ENCODE measurements at regions not wholly inside any gene's neighbourhood (a gene's known extent, or its start where the extent isn't known, plus 50 kb on each side); places are given as distances from the start of the nearest gene placed in this dataset.

- TF ChIP-seq CTCF (conservative IDR thresholded peaks at IDR 0.05; ENCODE audit: low read length) (no peak), EZH2phosphoT487 (IDR thresholded peaks at IDR 0.05; ENCODE audit: borderline replicate concordance) (no peak)
These were observed 290.1 kb upstream of the PTGER4 start for GRCh38 chr5:40389591-40389990.

Measured in Loucy (cell line).